ENCODE measurements at regions not wholly inside any gene's neighbourhood (a gene's known extent, or its start where the extent isn't known, plus 50 kb on each side); places are given as distances from the start of the nearest gene placed in this dataset.

DNA sequence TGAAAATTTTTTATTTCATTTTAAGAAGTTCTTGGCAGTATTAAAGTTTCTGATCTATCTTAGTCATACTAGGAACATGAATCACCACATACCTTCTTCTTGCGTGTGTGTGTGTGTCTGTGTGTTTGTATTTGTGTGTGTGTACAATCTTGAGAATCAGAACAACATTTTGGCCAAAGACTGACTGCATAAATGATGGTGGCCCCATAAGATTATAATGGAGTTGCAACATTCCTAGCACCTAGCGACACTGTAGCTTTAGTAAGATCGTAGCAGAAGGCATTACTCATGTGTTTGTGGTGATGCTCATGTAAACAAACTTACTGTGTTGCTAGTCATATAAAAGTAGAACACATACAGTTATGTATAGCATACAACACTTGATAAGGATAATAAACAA lies 205.4 kb downstream of the FAM76B start:
- TF ChIP-seq, protein P1, sequence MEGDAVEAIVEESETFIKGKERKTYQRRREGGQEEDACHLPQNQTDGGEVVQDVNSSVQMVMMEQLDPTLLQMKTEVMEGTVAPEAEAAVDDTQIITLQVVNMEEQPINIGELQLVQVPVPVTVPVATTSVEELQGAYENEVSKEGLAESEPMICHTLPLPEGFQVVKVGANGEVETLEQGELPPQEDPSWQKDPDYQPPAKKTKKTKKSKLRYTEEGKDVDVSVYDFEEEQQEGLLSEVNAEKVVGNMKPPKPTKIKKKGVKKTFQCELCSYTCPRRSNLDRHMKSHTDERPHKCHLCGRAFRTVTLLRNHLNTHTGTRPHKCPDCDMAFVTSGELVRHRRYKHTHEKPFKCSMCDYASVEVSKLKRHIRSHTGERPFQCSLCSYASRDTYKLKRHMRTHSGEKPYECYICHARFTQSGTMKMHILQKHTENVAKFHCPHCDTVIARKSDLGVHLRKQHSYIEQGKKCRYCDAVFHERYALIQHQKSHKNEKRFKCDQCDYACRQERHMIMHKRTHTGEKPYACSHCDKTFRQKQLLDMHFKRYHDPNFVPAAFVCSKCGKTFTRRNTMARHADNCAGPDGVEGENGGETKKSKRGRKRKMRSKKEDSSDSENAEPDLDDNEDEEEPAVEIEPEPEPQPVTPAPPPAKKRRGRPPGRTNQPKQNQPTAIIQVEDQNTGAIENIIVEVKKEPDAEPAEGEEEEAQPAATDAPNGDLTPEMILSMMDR (IDR thresholded peaks at IDR 0.05; ENCODE audit: control insufficient read depth, extremely low read depth, insufficient read depth): no peak
- no peak for DNase-seq (ENCODE audit: low read depth)
- no peak overlapping the region for H3K4me3 ChIP-seq (ENCODE audit: low read depth, low read length)

DNA sequence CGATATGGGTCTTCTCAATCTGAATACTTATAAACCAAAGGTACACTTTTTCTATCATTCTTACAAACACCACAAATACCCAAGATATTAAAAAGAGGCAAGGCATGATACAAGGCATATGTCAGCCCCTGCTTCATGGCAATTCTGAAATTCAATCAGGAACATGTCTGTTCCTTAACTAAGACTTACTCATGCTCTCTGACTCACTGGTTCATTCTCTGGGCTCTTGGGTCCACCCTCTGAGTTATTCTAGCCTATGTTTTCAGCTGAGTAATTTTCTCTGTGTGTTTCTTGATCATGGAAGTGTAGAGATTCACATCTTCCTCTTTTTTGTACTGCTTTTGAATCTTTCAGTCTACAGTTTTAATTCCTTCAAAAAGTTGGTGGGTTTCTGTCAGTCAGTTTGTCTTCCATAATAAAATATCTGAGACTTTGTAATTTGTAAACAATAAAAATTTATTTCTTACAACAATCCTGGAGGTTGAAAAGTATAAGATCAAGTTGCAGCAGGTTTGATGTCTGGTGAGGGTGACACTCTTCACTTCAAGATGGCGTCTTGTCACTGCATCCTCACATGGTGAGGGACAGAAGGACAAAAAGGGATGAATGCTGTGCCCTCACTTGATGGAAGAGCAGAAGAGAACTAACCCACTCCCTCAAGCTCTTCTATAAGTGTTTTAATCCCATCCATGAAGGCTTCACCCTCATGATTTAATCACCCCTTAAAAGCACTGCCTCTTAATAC lies 211.7 kb downstream of the FAM76B start:
- TF ChIP-seq, protein P1 (IDR thresholded peaks at IDR 0.05; ENCODE audit: control insufficient read depth, extremely low read depth, insufficient read depth): peak; percentile 59

DNA sequence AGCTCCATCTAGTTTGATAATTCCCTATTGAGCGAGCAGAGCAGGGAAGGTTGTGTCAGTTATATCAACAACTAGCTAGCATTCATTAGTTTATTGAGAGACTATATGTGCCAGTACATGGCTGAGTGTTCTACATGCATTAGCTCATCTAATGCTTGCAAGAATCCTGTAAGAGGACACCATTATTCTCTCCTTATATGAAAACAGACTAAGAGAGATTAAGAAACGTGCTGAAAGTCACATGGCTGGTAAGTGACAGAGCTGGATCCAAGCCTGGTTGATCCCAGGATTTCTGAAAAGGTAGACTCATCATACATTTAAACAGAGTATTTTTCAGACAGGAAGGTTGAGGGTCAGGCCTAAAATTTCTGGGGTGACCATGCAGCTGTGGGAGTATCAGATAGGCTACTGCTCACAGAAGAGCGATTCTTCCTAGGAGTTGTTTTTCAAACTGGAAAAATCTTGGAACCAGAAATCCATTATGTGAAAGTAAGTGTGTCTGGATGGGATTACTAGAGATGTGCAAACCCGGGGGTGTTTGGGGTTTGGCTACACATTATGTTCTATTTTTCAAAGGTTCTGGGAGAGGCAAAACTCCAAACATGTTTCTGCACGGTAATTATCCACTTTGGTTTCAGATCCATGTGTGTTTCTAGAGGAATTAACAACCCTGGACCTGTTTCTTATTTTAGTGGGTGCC lies 213.3 kb downstream of the FAM76B start:
- TF ChIP-seq, protein P1 (IDR thresholded peaks at IDR 0.05; ENCODE audit: control insufficient read depth, extremely low read depth, insufficient read depth): no peak
- no peak for DNase-seq (ENCODE audit: low read depth)
- no peak overlapping the region for H3K4me3 ChIP-seq (ENCODE audit: low read depth, low read length)

More for the DNA sequence above, 211.7 kb downstream of the FAM76B start:
- DNase-seq (ENCODE audit: low read depth): no peak
- H3K4me3 ChIP-seq (ENCODE audit: low read depth, low read length): no peak overlapping the region

DNA sequence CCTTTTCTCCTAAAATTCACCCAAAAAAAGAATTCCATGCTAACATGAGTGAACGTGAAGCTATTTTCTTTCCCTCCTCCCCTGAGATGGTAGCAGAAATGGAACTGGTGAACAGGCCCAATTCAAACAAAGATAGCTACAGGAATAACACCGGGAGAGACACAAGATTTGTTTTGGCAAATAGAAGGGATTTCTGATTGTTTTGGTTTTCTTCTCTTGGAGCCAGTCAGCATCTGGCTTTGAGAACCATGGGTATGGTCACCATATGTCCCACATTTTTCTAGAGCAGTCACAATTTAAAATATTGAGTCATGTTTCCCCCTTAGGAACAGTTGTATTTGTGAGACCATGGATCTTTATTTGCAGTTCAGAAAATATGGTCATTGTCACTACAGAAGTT lies 214.1 kb downstream of the FAM76B start:
- no peak for DNase-seq (ENCODE audit: low read depth)
- TF ChIP-seq, protein P1 (IDR thresholded peaks at IDR 0.05; ENCODE audit: control insufficient read depth, extremely low read depth, insufficient read depth): no peak
- no peak overlapping the region for H3K4me3 ChIP-seq (ENCODE audit: low read depth, low read length)

DNA sequence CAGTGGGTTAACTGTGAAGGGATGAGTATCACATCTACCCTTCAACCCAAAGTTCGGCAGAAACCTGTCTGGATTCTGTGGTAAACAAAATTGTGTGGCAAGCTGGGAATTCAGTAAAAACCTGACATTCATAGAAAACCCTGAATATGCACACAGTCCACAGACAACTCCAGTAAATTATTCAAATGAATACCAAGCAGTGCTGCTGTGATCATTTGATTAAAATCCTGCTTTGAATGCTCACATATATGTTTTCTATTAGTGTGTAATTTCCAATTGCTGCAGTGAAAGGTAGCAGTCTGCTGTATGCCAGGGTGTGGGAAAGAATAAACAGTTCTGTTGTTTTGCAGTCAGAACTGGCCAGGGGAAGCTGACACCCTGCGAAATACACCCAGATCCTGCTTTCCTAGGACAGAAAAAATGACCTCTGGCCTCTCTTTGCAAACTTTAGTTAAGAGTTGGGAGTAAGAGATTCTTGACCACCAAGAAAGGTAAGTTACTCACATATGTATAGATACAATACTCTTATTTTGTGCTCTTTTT lies 217.8 kb downstream of the FAM76B start:
- H3K4me3 ChIP-seq (ENCODE audit: low read depth, low read length): no peak overlapping the region
- TF ChIP-seq, protein P1 (IDR thresholded peaks at IDR 0.05; ENCODE audit: control insufficient read depth, extremely low read depth, insufficient read depth): no peak
- no peak for DNase-seq (ENCODE audit: low read depth)

DNA sequence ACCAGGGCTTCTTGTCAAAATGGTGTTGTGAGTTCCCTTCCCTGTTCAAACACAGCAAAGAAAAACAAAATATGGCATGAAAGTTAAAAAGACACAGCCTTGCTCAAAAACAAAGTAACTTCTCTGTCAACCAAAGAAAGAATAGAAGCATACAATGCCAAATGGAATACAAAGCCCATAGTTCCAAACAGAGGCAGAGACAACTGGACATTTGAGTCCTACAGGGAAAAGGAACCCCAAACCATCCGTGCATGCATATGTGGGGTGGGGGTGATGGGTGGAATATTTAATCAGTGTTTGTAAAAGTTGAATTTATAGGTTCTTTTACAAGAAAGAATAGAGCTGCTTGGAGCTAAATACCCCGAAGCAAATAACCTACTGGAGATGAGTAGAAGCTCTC lies 218.7 kb downstream of the FAM76B start:
- H3K4me3 ChIP-seq (ENCODE audit: low read depth, low read length): no peak overlapping the region
- TF ChIP-seq, protein P1 (IDR thresholded peaks at IDR 0.05; ENCODE audit: control insufficient read depth, extremely low read depth, insufficient read depth): no peak

More for the DNA sequence above, 218.7 kb downstream of the FAM76B start:
- DNase-seq (ENCODE audit: low read depth): no peak

Measured in LNCaP clone FGC (cell line).